BE2C (cell line): ENCODE measurements at regions not wholly inside any gene's neighbourhood (a gene's known extent, or its start where the extent isn't known, plus 50 kb on each side); places are given as distances from the start of the nearest gene placed in this dataset.
A peak's percentile ranks its signal among the peaks of the same experiment; 100 is the strongest.

Source experiments
- DNase-seq: peaks from one replicate; pipeline ENCODE4 v3.0.0-alpha.2; 2020
- H3K27me3 ChIP-seq: fragments of 250-450 bp; sonication (Bioruptor Pico); 2 replicates; pipeline ENCODE4 v1.5.1; 2020; ENCODE audit warnings: mild to moderate bottlenecking
- H3K36me3 ChIP-seq: fragments of 250-450 bp; sonication (Bioruptor Pico); 2 replicates; pipeline ENCODE4 v1.5.1; 2020; ENCODE audit warnings: mild to moderate bottlenecking
- H3K4me1 ChIP-seq: fragments of 250-450 bp; sonication (Bioruptor Pico); 2 replicates; pipeline ENCODE4 v1.5.1; 2020
- H3K4me3 ChIP-seq: 2 replicates; pipeline ENCODE4 v1.5.1; 2011; ENCODE audit warnings: low read depth, low read length
- H3K9me3 ChIP-seq: fragments of 250-450 bp; sonication (Bioruptor Pico); 2 replicates; pipeline ENCODE4 v1.5.1; 2020
- CTCF ChIP-seq: IDR thresholded peaks from 2 replicates; pipeline ENCODE4 v1.5.1; 2012; ENCODE audit warnings: mild to moderate bottlenecking, low read depth, low read length

DNA sequence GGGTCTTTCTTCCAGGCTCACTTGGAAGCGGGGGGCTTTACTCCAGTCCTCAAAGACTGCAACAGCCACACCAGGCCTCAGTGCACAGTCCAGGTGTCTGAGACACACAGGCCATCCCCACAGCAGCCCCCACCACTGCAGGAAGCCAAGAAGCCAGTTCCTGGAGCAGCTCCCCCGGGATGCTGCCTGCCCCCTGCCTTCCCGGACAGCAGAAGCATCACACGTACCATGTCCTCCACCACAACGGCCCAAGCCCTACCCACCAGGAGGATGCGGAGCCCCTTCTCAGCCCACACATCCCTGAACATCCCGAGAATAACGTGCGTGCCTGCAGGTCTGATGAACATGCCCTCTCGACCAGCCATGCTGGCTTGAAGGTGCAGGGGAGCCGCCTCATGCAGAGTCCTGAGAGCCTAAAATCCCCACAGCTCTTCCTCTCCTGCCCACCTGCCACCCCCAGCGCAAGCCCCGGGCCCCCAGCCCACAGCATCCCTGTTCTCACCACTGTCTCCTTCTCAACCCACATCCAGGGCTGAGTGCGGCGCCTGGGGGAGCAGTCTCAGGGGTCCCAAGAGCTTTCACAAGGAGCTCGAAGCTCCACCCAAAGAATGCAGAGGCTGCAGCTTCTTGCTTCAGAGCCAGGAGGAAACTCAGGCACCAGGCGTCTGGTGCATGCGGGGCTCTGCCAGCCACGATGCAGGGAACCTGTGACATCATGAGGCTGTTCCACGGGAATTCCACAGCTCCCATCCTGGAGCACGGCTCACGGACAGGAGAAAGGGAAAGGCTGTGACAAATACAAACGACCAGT is 209.6 kb downstream of the BRD1 start:
- Histone ChIP-seq H3K4me1 (no peaks in the 10 kb centered on the region), H3K4me3 (no peak overlapping the region), H3K27me3 (peaks cover 26% of the 10 kb centered on the region), H3K9me3 (no peaks in the 10 kb centered on the region), H3K36me3 (no peaks in the 10 kb centered on the region)
- TF ChIP-seq CTCF, result no peak
- DNase-seq, result peak; percentile 2

- no peak for DNase-seq
- no peak overlapping the region for H3K4me3 ChIP-seq
- TF ChIP-seq CTCF, result no peak
- H3K36me3 ChIP-seq, result no peaks in the 10 kb centered on the region
- no peaks in the 10 kb centered on the region for H3K4me1 ChIP-seq
- H3K27me3 ChIP-seq, result peaks cover 26% of the 10 kb centered on the region
- no peaks in the 10 kb centered on the region for H3K9me3 ChIP-seq
Measured at GRCh38 chr22:49617264-49617663, 210.4 kb downstream of the BRD1 start.

DNA sequence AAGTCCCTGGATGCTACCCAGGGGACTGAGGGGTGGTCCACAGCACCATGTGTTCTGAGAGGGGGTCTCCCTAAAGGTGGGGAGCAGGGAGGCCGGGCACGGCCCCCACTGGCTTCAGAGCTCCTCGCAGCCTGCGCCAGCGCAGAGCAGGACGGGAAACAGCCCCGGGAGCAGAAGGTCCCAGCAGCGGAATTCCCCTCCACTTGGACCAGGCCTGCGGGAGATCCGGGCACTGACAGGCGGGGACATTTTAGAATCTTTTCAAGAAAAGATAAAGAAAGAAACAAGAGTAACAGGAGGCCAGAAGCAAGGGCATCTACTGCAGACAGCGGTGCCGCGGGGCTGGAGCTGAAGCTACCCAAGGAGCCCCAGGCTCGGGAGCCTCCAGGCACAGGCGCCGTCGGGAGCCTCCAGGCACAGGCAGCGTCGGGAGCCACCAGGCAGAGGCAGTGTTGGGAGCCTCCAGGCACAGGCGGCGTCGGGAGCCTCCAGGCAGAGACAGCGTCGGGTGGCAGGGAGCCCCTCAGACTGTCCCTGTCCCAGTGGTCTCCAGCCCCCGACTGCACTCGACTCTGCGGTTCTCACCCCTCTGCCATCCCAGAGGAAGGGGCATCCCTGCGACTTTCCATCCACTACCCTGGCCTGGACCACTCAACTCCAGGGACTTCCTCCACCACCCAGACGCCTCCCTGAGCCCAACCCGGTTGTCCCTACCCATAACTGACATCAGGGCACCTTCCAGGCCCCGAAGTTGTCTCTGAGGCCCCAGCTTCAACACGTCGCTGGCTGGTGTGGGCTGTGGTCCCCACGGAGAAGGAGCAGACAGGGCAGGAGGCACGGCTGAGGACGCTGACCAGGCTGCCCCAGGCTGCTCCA is 211.1 kb downstream of the BRD1 start:
- no peak for TF ChIP-seq CTCF
- no peak overlapping the region for H3K4me3 ChIP-seq
- H3K27me3 ChIP-seq, result peaks cover 22% of the 10 kb centered on the region
- no peaks in the 10 kb centered on the region for H3K9me3 ChIP-seq
- DNase-seq, result no peak
- H3K4me1 ChIP-seq, result no peaks in the 10 kb centered on the region
- H3K36me3 ChIP-seq, result no peaks in the 10 kb centered on the region

DNA sequence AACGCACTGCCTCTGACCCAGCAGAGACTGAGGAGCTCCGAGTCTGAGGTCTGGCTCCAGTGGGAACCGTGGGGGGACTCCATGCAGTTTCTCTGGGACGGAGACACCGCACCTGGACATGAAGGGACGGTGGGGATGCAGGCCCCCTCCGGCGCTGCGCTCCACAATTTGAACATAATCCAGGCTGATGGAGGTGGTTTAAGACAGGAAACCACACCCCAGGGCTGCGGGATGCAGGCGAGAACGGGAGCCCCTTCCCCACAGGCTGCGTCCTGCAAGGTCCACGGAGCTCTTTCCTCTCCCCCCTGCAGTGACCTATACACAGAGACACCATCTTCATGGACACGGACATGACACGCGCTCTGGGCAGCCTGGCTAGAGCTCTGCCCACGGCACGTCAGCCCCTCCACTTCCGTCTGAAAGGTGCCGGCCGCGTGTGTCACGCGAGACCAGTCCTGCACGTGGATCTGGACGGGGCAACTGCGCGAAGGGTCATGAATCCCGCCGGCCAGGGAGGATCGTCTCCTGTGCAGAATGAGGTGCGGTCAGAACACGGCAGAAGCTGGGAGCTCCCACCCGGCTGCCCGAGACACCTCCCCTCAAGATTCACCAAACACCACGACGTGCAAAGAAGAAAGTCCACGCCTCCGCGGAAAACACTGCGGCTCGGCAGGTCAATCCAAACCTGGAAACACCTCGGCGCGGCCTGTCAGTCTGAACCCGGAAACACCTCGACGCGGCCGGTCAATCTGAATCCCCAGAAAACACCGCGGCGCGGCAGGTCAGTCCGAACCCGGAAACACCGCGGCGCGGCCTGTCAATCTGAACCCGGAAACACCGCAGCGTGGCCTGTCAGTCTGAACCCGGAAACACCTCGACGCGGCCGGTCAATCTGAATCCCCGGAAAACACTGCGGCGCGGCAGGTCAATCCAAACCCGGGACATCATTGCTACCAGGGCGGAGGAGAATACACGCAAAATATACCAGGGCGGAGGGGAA is 212.4 kb downstream of the BRD1 start:
- Histone ChIP-seq H3K36me3 (no peaks in the 10 kb centered on the region), H3K4me3 (no peak overlapping the region), H3K9me3 (no peaks in the 10 kb centered on the region), H3K4me1 (no peaks in the 10 kb centered on the region), H3K27me3 (peaks cover 10% of the 10 kb centered on the region; the same call in 1 of the 2 replicates)
- no peak for DNase-seq
- no peak for TF ChIP-seq CTCF

DNA sequence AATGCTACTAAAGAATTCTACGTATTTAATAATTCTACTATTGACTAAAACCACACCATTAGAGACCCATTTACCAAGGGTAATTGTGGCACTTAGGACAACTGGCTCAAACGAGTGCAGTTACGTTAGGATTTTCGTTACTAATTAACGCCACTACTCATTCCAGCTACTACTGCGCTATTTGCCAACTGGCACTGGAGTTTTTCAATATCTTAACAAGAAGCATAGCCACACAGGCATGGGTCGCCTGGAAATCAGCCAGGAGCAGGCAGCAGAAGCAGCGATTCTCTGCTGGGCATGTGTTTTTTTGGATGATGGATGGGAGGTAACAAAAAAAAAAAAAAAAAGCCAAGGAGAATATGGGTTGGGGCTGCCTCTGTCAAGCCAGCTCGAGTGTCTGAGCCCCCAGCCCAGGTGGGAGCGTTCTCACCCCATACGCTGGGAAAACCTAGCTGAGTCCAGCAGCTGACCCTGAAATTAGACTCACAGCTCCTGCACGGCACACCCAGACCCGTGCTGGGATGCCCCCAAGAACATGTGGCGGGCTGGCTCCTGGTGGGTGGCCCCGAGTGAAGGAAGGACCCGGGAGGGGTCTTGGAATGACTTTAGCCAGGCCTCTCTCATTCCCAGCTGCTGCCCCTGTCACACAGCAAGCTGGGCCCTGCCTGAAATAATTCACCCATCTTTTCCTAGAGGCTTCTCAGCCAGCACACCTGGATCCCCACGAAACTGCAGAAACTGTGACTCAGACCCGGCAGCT is 214.0 kb downstream of the BRD1 start:
- no peak for DNase-seq
- H3K9me3 ChIP-seq, result no peaks in the 10 kb centered on the region

More for the DNA sequence above, 214.0 kb downstream of the BRD1 start:
- Histone ChIP-seq H3K4me3 (no peak overlapping the region), H3K27me3 (peaks cover 3% of the 10 kb centered on the region; the same call in 1 of the 2 replicates), H3K36me3 (no peaks in the 10 kb centered on the region), H3K4me1 (no peaks in the 10 kb centered on the region)
- TF ChIP-seq CTCF, result no peak
